VCaP (cell line): ENCODE measurements at regions not wholly inside any gene's neighbourhood (a gene's known extent, or its start where the extent isn't known, plus 50 kb on each side); places are given as distances from the start of the nearest gene placed in this dataset.
A peak's percentile ranks its signal among the peaks of the same experiment; 100 is the strongest.

Experiments used
- H3K27ac ChIP-seq: fragments of 450-650 bp; 2 replicates; pipeline ENCODE4 v1.5.1; 2017
- CTCF ChIP-seq: fragments of 450-650 bp; conservative IDR thresholded peaks from 2 replicates; pipeline ENCODE4 v1.5.1; 2017; ENCODE audit warnings: mild to moderate bottlenecking, moderate library complexity

- no peak for TF ChIP-seq CTCF
- H3K27ac ChIP-seq = no peak overlapping the region
Measured at GRCh38 chr12:18145924-18146323, 55.9 kb upstream of the RERGL start.

GRCh38 chr12:18141048-18141982 lies 51.3 kb upstream of the RERGL start:
- no peak overlapping the region for H3K27ac ChIP-seq
- TF ChIP-seq CTCF = no peak

GRCh38 chr12:18139989-18140596 lies 50.1 kb upstream of the RERGL start:
- no peak overlapping the region for H3K27ac ChIP-seq
- peak; percentile 85 for TF ChIP-seq CTCF
